SK-N-SH (cell line): ENCODE measurements at regions not wholly inside any gene's neighbourhood (a gene's known extent, or its start where the extent isn't known, plus 50 kb on each side); places are given as distances from the start of the nearest gene placed in this dataset.

Experiments used
- CTCF ChIP-seq: fragments of 200-600 bp; sonication (generic); IDR thresholded peaks from 2 replicates; pipeline ENCODE4 v1.6.1; 2017; ENCODE audit warnings: antibody characterized with exemption, mild to moderate bottlenecking, moderate library complexity
- EP300 ChIP-seq, 2 experiments: IDR thresholded peaks; 2 replicates each; pipeline versions ENCODE4 v1.4.0 to v1.6.1; 2012; ENCODE audit warnings: borderline replicate concordance in 1 of 2, low read depth in 1 of 2, low read length in 1 of 2
- EZH2phosphoT487 ChIP-seq: fragments of 200-600 bp; sonication (generic); IDR thresholded peaks from 2 replicates; pipeline ENCODE4 v1.6.1; 2017; ENCODE audit warnings: low read depth, mixed run types, mild to moderate bottlenecking, antibody characterized with exemption, moderate library complexity, borderline replicate concordance
- GABPA ChIP-seq: IDR thresholded peaks from 2 replicates; pipeline ENCODE4 v1.4.0; 2012; ENCODE audit warnings: low read depth, mild to moderate bottlenecking
- MAX ChIP-seq: IDR thresholded peaks from 2 replicates; pipeline ENCODE4 v1.4.0; 2012; ENCODE audit warnings: low read depth
- NFIC ChIP-seq: IDR thresholded peaks from 2 replicates; pipeline ENCODE4 v1.4.0; 2012; ENCODE audit warnings: borderline replicate concordance
- POLR2AphosphoS5 ChIP-seq: IDR thresholded peaks from 2 replicates; pipeline ENCODE4 v1.6.1; 2012; ENCODE audit warnings: low read depth, low read length
- RAD21 ChIP-seq: IDR thresholded peaks from 2 replicates; pipeline ENCODE4 v1.6.1; 2012; ENCODE audit warnings: mild to moderate bottlenecking, low read length
- RCOR1 ChIP-seq: fragments of 150-350 bp; IDR thresholded peaks from 2 replicates; pipeline ENCODE4 v1.6.1; 2017; ENCODE audit warnings: antibody characterized with exemption, low read length
- REST ChIP-seq: IDR thresholded peaks from 2 replicates; pipeline ENCODE4 v1.6.1; 2012; ENCODE audit warnings: mild to moderate bottlenecking, low read depth, low read length, moderate library complexity
- SIN3A ChIP-seq: IDR thresholded peaks from 2 replicates; pipeline ENCODE4 v1.6.1; 2012; ENCODE audit warnings: low read depth, mild to moderate bottlenecking, low read length, moderate library complexity, borderline replicate concordance
- SMC3 ChIP-seq: IDR thresholded peaks from 2 replicates; pipeline ENCODE4 v1.6.1; 2012; ENCODE audit warnings: low read depth, low read length, improper control_type of control experiment
- TAF1 ChIP-seq: IDR thresholded peaks from 2 replicates; pipeline ENCODE4 v1.6.1; 2012; ENCODE audit warnings: low read depth, mild to moderate bottlenecking, low read length, moderate library complexity, borderline replicate concordance
- TF ChIP-seq, protein P1 (sequence below): fragments of 150-350 bp; IDR thresholded peaks from 2 replicates; pipeline ENCODE4 v1.6.1; 2017; ENCODE audit warnings: antibody characterized with exemption, low read length, low read depth, borderline replicate concordance

- TF ChIP-seq POLR2AphosphoS5, result no peak
- TF ChIP-seq EP300 (IDR thresholded peaks at IDR 0.05; ENCODE audit: borderline replicate concordance in 1 of 2, low read depth in 1 of 2, low read length in 1 of 2), result no peak
- TF ChIP-seq, protein P1, sequence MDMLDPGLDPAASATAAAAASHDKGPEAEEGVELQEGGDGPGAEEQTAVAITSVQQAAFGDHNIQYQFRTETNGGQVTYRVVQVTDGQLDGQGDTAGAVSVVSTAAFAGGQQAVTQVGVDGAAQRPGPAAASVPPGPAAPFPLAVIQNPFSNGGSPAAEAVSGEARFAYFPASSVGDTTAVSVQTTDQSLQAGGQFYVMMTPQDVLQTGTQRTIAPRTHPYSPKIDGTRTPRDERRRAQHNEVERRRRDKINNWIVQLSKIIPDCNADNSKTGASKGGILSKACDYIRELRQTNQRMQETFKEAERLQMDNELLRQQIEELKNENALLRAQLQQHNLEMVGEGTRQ, result no peak
- no peak for TF ChIP-seq EZH2phosphoT487
- TF ChIP-seq CTCF, result no peak
- no peak for TF ChIP-seq MAX
- TF ChIP-seq GABPA, result no peak
- no peak for TF ChIP-seq NFIC
- TF ChIP-seq RAD21, result no peak
- no peak for TF ChIP-seq SMC3
- no peak for TF ChIP-seq SIN3A
- TF ChIP-seq REST, result no peak
- no peak for TF ChIP-seq TAF1
- no peak for TF ChIP-seq RCOR1
These were observed 295.9 kb downstream of the ADGB start for GRCh38 chr6:146894624-146895023.
